Heart left ventricle (tissue), 13 donors: ENCODE measurements at regions not wholly inside any gene's neighbourhood (a gene's known extent, or its start where the extent isn't known, plus 50 kb on each side); places are given as distances from the start of the nearest gene placed in this dataset.

Experiments
- CTCF ChIP-seq, 12 donors: fragments of 200-600 bp; sonication (generic) in 4 of 12; IDR thresholded peaks; one replicate each; pipeline versions ENCODE4 v1.5.0 to v1.8.0; 2018 to 2022; ENCODE audit warnings: antibody characterized with exemption in 12 of 12, mild to moderate bottlenecking in 5 of 12
- POLR2A ChIP-seq, 2 donors: fragments of 450-650 bp; IDR thresholded peaks; one replicate each; pipeline ENCODE4 v1.6.1; 2017; ENCODE audit warnings: antibody characterized with exemption in 2 of 2, mild to moderate bottlenecking in 2 of 2, moderate library complexity in 2 of 2
- donor health status: ischemic (EF 13 %, LVEDD 7.1; RV severe dilation, severe dysfunction).
- donor health status: DM: no; HTN: yes; CAD: no.
- donor health status: DM: no; HTN: no; CAD: no.
- donor health status: ischemic (EF 25% LVEDD 6.9; RV normal size, moderate dysfunction).
- donor health status: ischemic (EF 25% LVEDD 5.7; RV mildly dilated, moderate dysfunction).
- donor health status: ischemic (EF 35%, LVEDD 5.7; RV mildly dilated, moderate dysfunction).
- donor health status: nonischemic (EF 11% LVEDD 7.7; RV severe dilation, severe dysfunction).
- donor health status: DM: yes; HTN: yes; CAD: no.
- donor health status: PGD.
- donor health status: ischemic (EF 29% LVEDD 5.4; RV normal size, mild dysfunction).
- donor health status: nonischemic (EF 23%, LVEDD 6.1; RV moderate dilation, normal function).

- TF ChIP-seq CTCF (IDR thresholded peaks at IDR 0.05): peak; percentile 13 to 56 (median 36)
- TF ChIP-seq POLR2A (IDR thresholded peaks at IDR 0.05): no peak
These were observed 204.6 kb downstream of the PDGFRA start for GRCh38 chr4:54433686-54434085.
